Vagina (tissue), 2 donors: ENCODE measurements at regions not wholly inside any gene's neighbourhood (a gene's known extent, or its start where the extent isn't known, plus 50 kb on each side); places are given as distances from the start of the nearest gene placed in this dataset.

Source experiments
- DNase-seq, 2 donors: peaks; one replicate each; pipeline ENCODE4 v3.0.0-alpha.2; 2017; ENCODE audit errors: extremely low spot score in 2 of 2
- H3K27ac ChIP-seq: fragments of 200-600 bp; sonication (generic); one replicate; pipeline ENCODE4 v1.5.1; 2019
- H3K27me3 ChIP-seq: fragments of 200-600 bp; sonication (generic); one replicate; pipeline ENCODE4 v1.5.1; 2019
- H3K36me3 ChIP-seq, 2 donors: fragments of 200-600 bp; sonication (generic); one replicate each; pipeline ENCODE4 v1.5.1; 2017 to 2019
- H3K4me1 ChIP-seq: fragments of 200-600 bp; sonication (generic); one replicate; pipeline ENCODE4 v1.5.1; 2019
- H3K4me3 ChIP-seq, 2 donors: fragments of 200-600 bp; sonication (generic); 1 replicate in 1 of 2; 2 replicates in 1 of 2; pipeline ENCODE4 v1.5.1; 2016 to 2019
- H3K9me3 ChIP-seq: fragments of 200-600 bp; sonication (generic); one replicate; pipeline ENCODE4 v1.5.1; 2019
- POLR2A ChIP-seq, 2 donors: fragments of 450-650 bp; IDR thresholded peaks; one replicate each; pipeline ENCODE4 v1.6.1; 2017; ENCODE audit warnings: antibody characterized with exemption in 2 of 2, mild to moderate bottlenecking in 2 of 2, moderate library complexity in 2 of 2
- POLR2AphosphoS5 ChIP-seq, 2 donors: sonication (generic); formaldehyde crosslinking; IDR thresholded peaks; one replicate each; pipeline ENCODE4 v1.9.0; 2017; ENCODE audit warnings: antibody characterized with exemption in 2 of 2, mild to moderate bottlenecking in 2 of 2, low read depth in 1 of 2; ENCODE audit not compliant: insufficient read depth in 1 of 2
- intact Hi-C: fragments of 100-400 bp; cut with DNase I; formaldehyde crosslinking; loops from one replicate; pipeline ENCODE4 v1.15.1; 2023
- TF ChIP-seq, protein P1 (sequence below), 3 experiments: fragments of 450-650 bp in 2 of 3; fragments of 200-600 bp in 1 of 3; sonication (generic) in 1 of 3; IDR thresholded peaks; one replicate each; pipeline ENCODE4 v1.5.1; 2017 to 2019; ENCODE audit warnings: antibody characterized with exemption in 3 of 3, mild to moderate bottlenecking in 2 of 3, moderate library complexity in 2 of 3

DNA sequence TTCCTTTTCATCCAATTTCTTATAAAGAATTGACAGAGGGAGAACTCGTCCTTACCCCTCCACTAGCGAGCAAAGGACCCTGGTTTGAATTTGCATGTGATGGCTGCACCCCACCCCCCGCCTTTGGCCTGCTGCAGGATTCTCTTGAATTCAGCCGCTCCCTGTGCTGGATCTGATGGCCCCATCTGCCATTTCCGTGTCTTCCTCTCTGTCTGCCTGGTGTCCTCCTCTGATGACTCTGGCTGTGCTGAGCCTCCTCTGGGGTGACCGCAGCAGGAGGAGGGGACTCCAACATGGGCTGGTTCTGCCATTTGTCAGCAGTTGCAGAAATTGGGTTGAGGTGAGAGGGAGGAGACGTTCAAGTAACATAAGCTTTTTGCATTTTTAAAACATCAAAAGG lies 188.8 kb downstream of the DLL1 start:
- no peaks in the 10 kb centered on the region for H3K27me3 ChIP-seq
- DNase-seq = peak; percentile 49 to 84
- H3K36me3 ChIP-seq = no peaks in the 10 kb centered on the region
- H3K4me3 ChIP-seq = no peak overlapping the region
- no peaks in the 10 kb centered on the region for H3K4me1 ChIP-seq
- no peak overlapping the region for H3K27ac ChIP-seq
- H3K9me3 ChIP-seq = no peaks in the 10 kb centered on the region
- intact Hi-C loops = no loop called here
- TF ChIP-seq, protein P1, sequence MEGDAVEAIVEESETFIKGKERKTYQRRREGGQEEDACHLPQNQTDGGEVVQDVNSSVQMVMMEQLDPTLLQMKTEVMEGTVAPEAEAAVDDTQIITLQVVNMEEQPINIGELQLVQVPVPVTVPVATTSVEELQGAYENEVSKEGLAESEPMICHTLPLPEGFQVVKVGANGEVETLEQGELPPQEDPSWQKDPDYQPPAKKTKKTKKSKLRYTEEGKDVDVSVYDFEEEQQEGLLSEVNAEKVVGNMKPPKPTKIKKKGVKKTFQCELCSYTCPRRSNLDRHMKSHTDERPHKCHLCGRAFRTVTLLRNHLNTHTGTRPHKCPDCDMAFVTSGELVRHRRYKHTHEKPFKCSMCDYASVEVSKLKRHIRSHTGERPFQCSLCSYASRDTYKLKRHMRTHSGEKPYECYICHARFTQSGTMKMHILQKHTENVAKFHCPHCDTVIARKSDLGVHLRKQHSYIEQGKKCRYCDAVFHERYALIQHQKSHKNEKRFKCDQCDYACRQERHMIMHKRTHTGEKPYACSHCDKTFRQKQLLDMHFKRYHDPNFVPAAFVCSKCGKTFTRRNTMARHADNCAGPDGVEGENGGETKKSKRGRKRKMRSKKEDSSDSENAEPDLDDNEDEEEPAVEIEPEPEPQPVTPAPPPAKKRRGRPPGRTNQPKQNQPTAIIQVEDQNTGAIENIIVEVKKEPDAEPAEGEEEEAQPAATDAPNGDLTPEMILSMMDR (IDR thresholded peaks at IDR 0.05) = no peak
- TF ChIP-seq POLR2A (IDR thresholded peaks at IDR 0.05) = no peak
- no peak for TF ChIP-seq POLR2AphosphoS5 (IDR thresholded peaks at IDR 0.05; ENCODE audit: insufficient read depth in 1 of 2, low read depth in 1 of 2)

DNA sequence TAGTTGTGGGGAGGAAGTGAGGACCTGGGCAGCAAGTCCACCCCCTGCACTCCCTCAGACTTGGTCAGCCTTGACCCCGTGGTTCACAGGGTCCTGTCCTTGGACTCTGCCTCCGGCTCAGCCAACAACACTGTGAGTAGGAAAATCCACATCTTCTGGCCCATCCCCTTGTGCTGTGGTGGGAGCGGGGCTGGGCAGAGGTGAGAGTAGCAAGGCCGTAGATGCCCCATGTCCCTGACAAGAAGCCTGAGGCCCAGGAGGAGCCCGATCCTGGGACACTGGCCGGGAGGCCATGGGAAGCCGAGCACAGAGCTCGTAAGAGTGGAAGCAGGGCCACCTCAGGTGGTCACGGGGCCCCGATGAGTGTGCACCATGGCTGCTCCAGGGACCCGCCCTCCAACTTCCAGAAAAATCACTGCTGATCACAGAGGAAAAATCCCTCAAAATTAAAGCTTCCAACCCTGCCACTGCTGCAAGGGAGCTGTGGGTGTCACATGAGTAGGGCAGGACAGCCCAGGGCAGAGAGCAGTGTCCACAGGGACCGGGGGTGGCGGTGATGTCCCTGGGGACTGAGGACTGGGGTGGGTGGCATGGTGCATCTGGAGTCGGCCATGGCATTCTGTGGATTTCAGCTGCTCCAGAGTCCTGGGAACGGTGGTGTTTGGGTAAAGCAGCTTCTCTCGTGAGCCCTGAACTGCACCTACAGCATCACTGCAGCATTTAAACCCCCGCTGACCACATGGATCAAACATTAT lies 189.4 kb downstream of the DLL1 start:
- H3K4me1 ChIP-seq = no peaks in the 10 kb centered on the region
- H3K27ac ChIP-seq = no peak overlapping the region
- no peaks in the 10 kb centered on the region for H3K36me3 ChIP-seq
- intact Hi-C loops = no loop called here
- H3K27me3 ChIP-seq = no peaks in the 10 kb centered on the region
- peak; percentile 75 to 79 for DNase-seq
- H3K4me3 ChIP-seq = no peak overlapping the region
- TF ChIP-seq, protein P1 (IDR thresholded peaks at IDR 0.05) = no peak
- TF ChIP-seq POLR2AphosphoS5 (IDR thresholded peaks at IDR 0.05; ENCODE audit: insufficient read depth in 1 of 2, low read depth in 1 of 2) (no peak), POLR2A (IDR thresholded peaks at IDR 0.05) (no peak)
- H3K9me3 ChIP-seq = no peaks in the 10 kb centered on the region

GRCh38 chr6:170100046-170100445 lies 190.8 kb downstream of the DLL1 start:
- DNase-seq = peak; percentile 74
- TF ChIP-seq POLR2A (IDR thresholded peaks at IDR 0.05) (no peak), POLR2AphosphoS5 (IDR thresholded peaks at IDR 0.05; ENCODE audit: insufficient read depth in 1 of 2, low read depth in 1 of 2) (no peak)
- TF ChIP-seq, protein P1 (IDR thresholded peaks at IDR 0.05) = no peak
- Histone ChIP-seq H3K27ac (no peak overlapping the region), H3K36me3 (no peaks in the 10 kb centered on the region), H3K9me3 (no peaks in the 10 kb centered on the region), H3K27me3 (no peaks in the 10 kb centered on the region), H3K4me1 (no peaks in the 10 kb centered on the region), H3K4me3 (no peak overlapping the region)
- intact Hi-C loops = no loop called here

- Histone ChIP-seq H3K36me3 (no peaks in the 10 kb centered on the region), H3K27ac (no peak overlapping the region), H3K4me3 (no peak overlapping the region), H3K9me3 (no peaks in the 10 kb centered on the region), H3K27me3 (no peaks in the 10 kb centered on the region), H3K4me1 (no peaks in the 10 kb centered on the region)
- intact Hi-C loops = no loop called here
- peak in 1 of 2 donors; percentile 56 for DNase-seq
- no peak for TF ChIP-seq POLR2AphosphoS5 (IDR thresholded peaks at IDR 0.05; ENCODE audit: insufficient read depth in 1 of 2, low read depth in 1 of 2)
- TF ChIP-seq POLR2A (IDR thresholded peaks at IDR 0.05) = no peak
- TF ChIP-seq, protein P1 (IDR thresholded peaks at IDR 0.05) = no peak
Observed at GRCh38 chr6:170099387-170099786, 191.5 kb downstream of the DLL1 start.

DNA sequence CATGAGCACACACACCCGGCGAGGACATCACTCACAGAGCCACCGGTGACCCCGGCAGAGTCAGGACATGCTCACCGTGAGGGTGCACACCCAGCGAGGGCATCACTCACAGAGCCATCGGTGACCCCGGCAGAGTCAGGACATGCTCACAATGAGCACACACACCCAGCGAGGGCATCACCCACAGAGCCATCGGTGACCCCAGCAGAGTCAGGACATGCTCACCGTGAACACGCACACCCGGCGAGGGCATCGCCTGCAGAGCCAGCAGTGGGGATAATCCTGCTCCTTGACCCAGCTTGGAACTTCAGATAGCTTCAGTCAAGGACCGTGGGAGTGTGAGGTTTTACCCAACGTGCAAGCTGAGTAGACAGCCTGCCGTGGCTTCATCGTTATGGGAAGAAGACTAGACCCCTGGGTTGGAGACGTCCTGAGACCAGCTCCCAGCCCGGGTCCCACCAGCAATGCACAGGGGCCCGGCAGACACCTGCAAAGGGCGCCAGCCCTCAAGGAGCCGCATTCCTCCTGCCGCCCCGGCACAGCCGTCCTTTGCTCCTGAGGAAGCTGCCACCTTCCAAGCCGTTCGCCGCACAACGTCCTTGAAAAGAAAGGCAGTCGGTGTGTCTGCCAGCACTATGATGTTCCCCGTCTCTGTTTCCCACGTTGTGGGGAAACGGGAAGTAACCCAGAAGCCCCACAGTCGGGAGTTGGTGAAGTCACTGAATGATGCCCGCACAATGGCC lies 192.3 kb downstream of the DLL1 start:
- H3K4me1 ChIP-seq = no peaks in the 10 kb centered on the region
- intact Hi-C loops = no loop called here
- no peak overlapping the region for H3K4me3 ChIP-seq
- H3K27ac ChIP-seq = no peak overlapping the region
- TF ChIP-seq POLR2A (IDR thresholded peaks at IDR 0.05) (no peak), POLR2AphosphoS5 (IDR thresholded peaks at IDR 0.05; ENCODE audit: insufficient read depth in 1 of 2, low read depth in 1 of 2) (no peak)
- TF ChIP-seq, protein P1 (IDR thresholded peaks at IDR 0.05) = no peak
- no peaks in the 10 kb centered on the region for H3K9me3 ChIP-seq
- no peaks in the 10 kb centered on the region for H3K36me3 ChIP-seq
- peak; percentile 61 to 83 for DNase-seq
- H3K27me3 ChIP-seq = no peaks in the 10 kb centered on the region
